ENCODE measurements at regions not wholly inside any gene's neighbourhood (a gene's known extent, or its start where the extent isn't known, plus 50 kb on each side); places are given as distances from the start of the nearest gene placed in this dataset.

DNA sequence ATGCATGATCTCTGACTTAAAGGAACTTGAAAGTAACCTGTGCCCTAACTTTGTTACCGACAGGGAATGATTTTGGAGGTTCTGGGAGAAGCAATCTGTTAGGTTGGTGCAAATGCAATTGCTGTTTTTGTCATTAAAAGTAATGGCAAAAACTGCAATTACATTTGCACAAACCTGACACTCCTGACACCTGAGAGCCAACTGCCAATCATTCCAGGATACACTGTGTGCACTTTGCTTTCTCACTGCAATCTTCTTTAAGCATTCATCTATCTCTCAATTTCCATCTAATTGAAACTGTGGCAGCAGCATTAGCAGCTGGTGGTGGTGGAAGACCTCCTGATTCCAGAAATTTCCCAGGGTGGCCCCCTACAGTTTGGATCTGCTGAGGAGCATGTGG is 87.6 kb upstream of the CYP1B1 start:
- DNase-seq (ENCODE audit: low spot score) = no peak
- TF ChIP-seq, protein P1, sequence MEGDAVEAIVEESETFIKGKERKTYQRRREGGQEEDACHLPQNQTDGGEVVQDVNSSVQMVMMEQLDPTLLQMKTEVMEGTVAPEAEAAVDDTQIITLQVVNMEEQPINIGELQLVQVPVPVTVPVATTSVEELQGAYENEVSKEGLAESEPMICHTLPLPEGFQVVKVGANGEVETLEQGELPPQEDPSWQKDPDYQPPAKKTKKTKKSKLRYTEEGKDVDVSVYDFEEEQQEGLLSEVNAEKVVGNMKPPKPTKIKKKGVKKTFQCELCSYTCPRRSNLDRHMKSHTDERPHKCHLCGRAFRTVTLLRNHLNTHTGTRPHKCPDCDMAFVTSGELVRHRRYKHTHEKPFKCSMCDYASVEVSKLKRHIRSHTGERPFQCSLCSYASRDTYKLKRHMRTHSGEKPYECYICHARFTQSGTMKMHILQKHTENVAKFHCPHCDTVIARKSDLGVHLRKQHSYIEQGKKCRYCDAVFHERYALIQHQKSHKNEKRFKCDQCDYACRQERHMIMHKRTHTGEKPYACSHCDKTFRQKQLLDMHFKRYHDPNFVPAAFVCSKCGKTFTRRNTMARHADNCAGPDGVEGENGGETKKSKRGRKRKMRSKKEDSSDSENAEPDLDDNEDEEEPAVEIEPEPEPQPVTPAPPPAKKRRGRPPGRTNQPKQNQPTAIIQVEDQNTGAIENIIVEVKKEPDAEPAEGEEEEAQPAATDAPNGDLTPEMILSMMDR (IDR thresholded peaks at IDR 0.05; ENCODE audit: extremely low read depth, insufficient read depth, missing control alignments) = no peak
- in situ Hi-C loops (cut with MboI; ENCODE audit: low pct_unique_long_range_greater_than_20kb, low sequenced_read_pairs, unreplicated experiment) = no loop called here

DNA sequence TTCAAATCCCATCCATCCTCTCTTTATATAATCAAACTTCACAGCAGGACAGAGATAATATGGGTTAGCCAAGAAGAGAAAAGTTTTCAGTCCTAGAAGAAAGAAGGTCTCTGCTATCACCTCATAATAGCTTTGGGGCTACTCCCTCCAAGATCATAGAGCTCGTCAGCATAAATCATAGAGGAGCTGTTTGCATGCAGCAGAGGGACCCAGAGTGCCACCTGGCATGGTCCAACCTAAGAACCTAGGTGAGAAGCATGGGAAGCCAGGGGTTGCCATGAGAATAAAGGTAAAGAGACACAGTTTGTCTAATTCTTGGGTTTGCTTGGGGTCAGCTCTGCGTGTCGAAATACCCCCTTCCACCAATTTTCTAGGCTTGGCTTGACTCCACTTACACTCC is 87.1 kb upstream of the CYP1B1 start:
- DNase-seq (ENCODE audit: low spot score) = no peak
- in situ Hi-C loops (cut with MboI; ENCODE audit: low pct_unique_long_range_greater_than_20kb, low sequenced_read_pairs, unreplicated experiment) = no loop called here
- TF ChIP-seq, protein P1 (IDR thresholded peaks at IDR 0.05; ENCODE audit: extremely low read depth, insufficient read depth, missing control alignments) = peak; percentile 3

DNA sequence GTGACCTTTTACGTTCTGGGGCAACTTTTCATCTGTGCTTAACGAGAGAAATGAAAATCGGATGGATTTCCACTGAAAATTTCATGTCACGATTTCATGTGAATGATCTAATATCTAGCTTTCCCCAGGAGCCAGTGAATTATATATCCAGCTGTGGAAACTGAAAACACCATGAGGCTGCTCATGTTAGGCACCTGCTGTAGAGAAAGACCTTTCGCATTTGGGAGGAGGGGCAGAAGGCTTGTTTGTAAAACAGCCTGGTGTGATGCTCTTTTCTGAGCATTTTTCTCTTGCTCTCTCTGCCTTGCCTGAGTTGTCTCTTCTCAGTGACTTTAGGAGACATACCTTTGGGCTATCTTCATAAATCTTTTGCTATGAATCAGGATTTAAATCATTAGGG is 84.6 kb upstream of the CYP1B1 start:
- no peak for DNase-seq (ENCODE audit: low spot score)
- TF ChIP-seq, protein P1 (IDR thresholded peaks at IDR 0.05; ENCODE audit: extremely low read depth, insufficient read depth, missing control alignments) = no peak
- in situ Hi-C loops (cut with MboI; ENCODE audit: low pct_unique_long_range_greater_than_20kb, low sequenced_read_pairs, unreplicated experiment) = no loop called here

DNA sequence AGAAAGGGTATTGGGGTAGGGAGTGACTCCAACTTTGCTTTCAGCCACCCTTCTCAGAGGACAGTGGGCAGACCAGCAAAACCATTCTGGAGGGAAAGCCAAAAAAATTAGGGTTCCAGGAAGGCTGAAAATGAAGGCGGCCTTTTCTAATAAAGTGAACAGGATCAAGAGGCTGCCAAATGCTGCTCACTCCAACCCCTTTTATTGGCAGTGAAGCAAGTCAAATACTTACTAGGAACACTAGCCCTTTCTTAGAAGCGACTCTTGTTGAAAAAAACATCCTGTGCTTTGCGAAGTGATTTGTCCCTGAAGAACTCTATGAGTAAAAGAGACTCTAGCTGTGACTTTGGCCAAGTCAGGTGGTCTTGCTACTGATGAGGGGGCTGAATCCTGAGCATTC is 83.6 kb upstream of the CYP1B1 start:
- DNase-seq (ENCODE audit: low spot score) = no peak
- in situ Hi-C loops (cut with MboI; ENCODE audit: low pct_unique_long_range_greater_than_20kb, low sequenced_read_pairs, unreplicated experiment) = no loop called here
- TF ChIP-seq, protein P1 (IDR thresholded peaks at IDR 0.05; ENCODE audit: extremely low read depth, insufficient read depth, missing control alignments) = no peak

DNA sequence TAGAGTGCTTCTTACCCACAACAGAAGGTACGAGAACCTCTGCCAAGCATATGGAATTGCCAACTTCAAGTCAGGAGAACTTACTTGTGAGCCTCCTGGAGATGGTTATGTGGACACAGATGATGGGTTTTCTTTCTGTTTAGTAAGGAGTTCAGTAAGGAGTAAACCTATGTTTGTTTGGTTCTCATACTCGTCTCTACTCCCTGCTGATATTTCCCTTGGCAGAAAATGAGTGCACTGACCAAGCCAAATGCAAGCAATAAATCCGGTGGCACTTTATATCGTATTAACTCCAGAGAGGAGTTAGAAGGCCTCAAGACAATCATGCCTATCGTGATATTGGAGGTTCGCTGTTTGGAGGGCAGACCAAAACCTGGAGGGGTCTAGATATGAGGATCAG is 83.2 kb upstream of the CYP1B1 start:
- TF ChIP-seq, protein P1 (IDR thresholded peaks at IDR 0.05; ENCODE audit: extremely low read depth, insufficient read depth, missing control alignments) = no peak
- in situ Hi-C loops (cut with MboI; ENCODE audit: low pct_unique_long_range_greater_than_20kb, low sequenced_read_pairs, unreplicated experiment) = no loop called here
- DNase-seq (ENCODE audit: low spot score) = no peak

DNA sequence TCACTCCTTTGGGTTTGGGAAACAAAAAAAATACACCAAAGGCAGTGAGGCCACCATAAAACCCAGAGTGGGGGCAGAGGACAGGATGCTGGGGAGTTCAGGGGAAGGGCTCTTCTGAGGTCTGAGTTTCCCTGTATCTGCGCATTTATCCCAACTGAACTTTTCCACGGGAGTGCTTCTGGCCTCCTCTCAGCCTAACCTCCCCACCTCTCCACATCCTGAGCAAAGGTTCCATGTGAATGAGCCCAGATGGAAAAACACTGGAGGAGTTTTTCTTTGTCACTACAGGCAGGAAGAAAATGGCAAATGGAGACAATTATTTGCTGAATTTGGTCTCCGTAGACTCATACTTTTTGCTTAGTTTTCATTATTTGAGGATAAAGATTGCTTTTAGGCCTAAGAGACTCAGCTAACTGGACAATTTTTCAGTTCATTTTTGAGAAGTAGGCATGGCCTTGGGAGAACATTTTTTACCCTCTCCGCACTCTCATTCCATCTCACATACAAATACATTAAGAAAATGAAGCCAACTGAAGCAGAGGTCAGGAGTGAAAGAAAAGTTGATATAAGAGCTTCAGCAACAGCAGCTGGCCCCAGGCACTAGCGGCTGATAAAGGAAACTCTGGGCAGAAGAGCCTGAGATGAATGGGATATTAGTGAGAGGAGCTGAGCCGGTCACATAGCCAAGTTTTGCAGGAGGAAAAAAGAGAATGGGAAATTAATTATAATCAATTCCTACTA is 82.6 kb upstream of the CYP1B1 start:
- DNase-seq (ENCODE audit: low spot score) = no peak
- TF ChIP-seq, protein P1 (IDR thresholded peaks at IDR 0.05; ENCODE audit: extremely low read depth, insufficient read depth, missing control alignments) = no peak
- in situ Hi-C loops (cut with MboI; ENCODE audit: low pct_unique_long_range_greater_than_20kb, low sequenced_read_pairs, unreplicated experiment) = no loop called here

Measured in GM13977 (cell line).